Muscle layer of colon (tissue), 2 donors: ENCODE measurements at regions not wholly inside any gene's neighbourhood (a gene's known extent, or its start where the extent isn't known, plus 50 kb on each side); places are given as distances from the start of the nearest gene placed in this dataset.

Experiments
- H3K27ac ChIP-seq: one replicate; pipeline ENCODE4 v1.7.0; 2013; ENCODE audit warnings: low read depth, mild to moderate bottlenecking, low read length, moderate library complexity
- H3K27me3 ChIP-seq, 2 donors: one replicate each; pipeline ENCODE4 v1.7.0; 2013; ENCODE audit warnings: low read length in 2 of 2, mild to moderate bottlenecking in 2 of 2; ENCODE audit not compliant: insufficient read depth in 2 of 2, control insufficient read depth in 1 of 2
- H3K36me3 ChIP-seq: one replicate; pipeline ENCODE4 v1.7.0; 2013; ENCODE audit warnings: mild to moderate bottlenecking, low read length; ENCODE audit not compliant: insufficient read depth
- H3K4me1 ChIP-seq: one replicate; pipeline ENCODE4 v1.7.0; 2013; ENCODE audit warnings: mild to moderate bottlenecking, low read length; ENCODE audit not compliant: insufficient read depth
- H3K4me3 ChIP-seq, 2 donors: one replicate each; pipeline ENCODE4 v1.7.0; 2013; ENCODE audit warnings: low read length in 2 of 2, low read depth in 1 of 2, mild to moderate bottlenecking in 1 of 2, moderate library complexity in 1 of 2
- H3K9ac ChIP-seq: one replicate; pipeline ENCODE4 v1.7.0; 2013; ENCODE audit warnings: low read length
- H3K9me3 ChIP-seq: one replicate; pipeline ENCODE4 v1.7.0; 2013; ENCODE audit warnings: mild to moderate bottlenecking, low read length
- donor health status: abdominal sarcoma.
- donor health status: Adenocarcinoma of cecum.

- H3K27ac ChIP-seq = no peak overlapping the region
- H3K4me3 ChIP-seq = no peak overlapping the region
- H3K9ac ChIP-seq = no peak overlapping the region
- H3K27me3 ChIP-seq = no peaks in the 10 kb centered on the region
- H3K9me3 ChIP-seq = no peaks in the 10 kb centered on the region
- H3K4me1 ChIP-seq = no peaks in the 10 kb centered on the region
- H3K36me3 ChIP-seq = no peaks in the 10 kb centered on the region
Observed at GRCh38 chr13:34028496-34029442, 210.8 kb downstream of the RFC3 start.

GRCh38 chr13:34030782-34031181 is 212.8 kb downstream of the RFC3 start:
- Histone ChIP-seq H3K9me3 (no peaks in the 10 kb centered on the region), H3K27ac (no peak overlapping the region), H3K36me3 (no peaks in the 10 kb centered on the region), H3K4me1 (no peaks in the 10 kb centered on the region), H3K4me3 (no peak overlapping the region), H3K27me3 (no peaks in the 10 kb centered on the region), H3K9ac (no peak overlapping the region)

GRCh38 chr13:34031610-34032009 is 213.7 kb downstream of the RFC3 start:
- Histone ChIP-seq H3K36me3 (no peaks in the 10 kb centered on the region), H3K4me3 (no peak overlapping the region), H3K4me1 (no peaks in the 10 kb centered on the region), H3K9ac (no peak overlapping the region), H3K27me3 (no peaks in the 10 kb centered on the region), H3K9me3 (no peaks in the 10 kb centered on the region), H3K27ac (no peak overlapping the region)

- no peak overlapping the region for H3K9ac ChIP-seq
- H3K27me3 ChIP-seq = no peaks in the 10 kb centered on the region
- H3K27ac ChIP-seq = no peak overlapping the region
- H3K4me1 ChIP-seq = no peaks in the 10 kb centered on the region
- H3K36me3 ChIP-seq = no peaks in the 10 kb centered on the region
- H3K4me3 ChIP-seq = no peak overlapping the region
- H3K9me3 ChIP-seq = no peaks in the 10 kb centered on the region
Observed at GRCh38 chr13:34034411-34034810, 216.5 kb downstream of the RFC3 start.

GRCh38 chr13:34035178-34035577 is 217.2 kb downstream of the RFC3 start:
- Histone ChIP-seq H3K4me1 (no peaks in the 10 kb centered on the region), H3K36me3 (no peaks in the 10 kb centered on the region), H3K27ac (no peak overlapping the region)

GRCh38 chr13:34035676-34036325 is 217.9 kb downstream of the RFC3 start:
- no peaks in the 10 kb centered on the region for H3K9me3 ChIP-seq
- H3K27me3 ChIP-seq = no peaks in the 10 kb centered on the region
- no peak overlapping the region for H3K4me3 ChIP-seq
- no peaks in the 10 kb centered on the region for H3K4me1 ChIP-seq
- no peak overlapping the region for H3K9ac ChIP-seq
- H3K36me3 ChIP-seq = no peaks in the 10 kb centered on the region
- H3K27ac ChIP-seq = no peak overlapping the region

More at GRCh38 chr13:34035178-34035577, 217.2 kb downstream of the RFC3 start:
- Histone ChIP-seq H3K9me3 (no peaks in the 10 kb centered on the region), H3K4me3 (no peak overlapping the region), H3K9ac (no peak overlapping the region), H3K27me3 (no peaks in the 10 kb centered on the region)

GRCh38 chr13:34037636-34038540 is 219.9 kb downstream of the RFC3 start:
- no peaks in the 10 kb centered on the region for H3K27me3 ChIP-seq
- no peak overlapping the region for H3K9ac ChIP-seq
- no peaks in the 10 kb centered on the region for H3K9me3 ChIP-seq
- H3K27ac ChIP-seq = no peak overlapping the region
- H3K36me3 ChIP-seq = no peaks in the 10 kb centered on the region
- no peak overlapping the region for H3K4me3 ChIP-seq
- H3K4me1 ChIP-seq = no peaks in the 10 kb centered on the region

- Histone ChIP-seq H3K27me3 (no peaks in the 10 kb centered on the region), H3K4me3 (no peak overlapping the region), H3K9me3 (no peaks in the 10 kb centered on the region), H3K36me3 (no peaks in the 10 kb centered on the region), H3K9ac (no peak overlapping the region), H3K4me1 (no peaks in the 10 kb centered on the region), H3K27ac (no peak overlapping the region)
Observed at GRCh38 chr13:34038541-34039068, 220.7 kb downstream of the RFC3 start.

GRCh38 chr13:34039678-34040077 is 221.7 kb downstream of the RFC3 start:
- Histone ChIP-seq H3K9ac (no peak overlapping the region), H3K4me1 (no peaks in the 10 kb centered on the region), H3K27ac (no peak overlapping the region), H3K27me3 (no peaks in the 10 kb centered on the region), H3K9me3 (no peaks in the 10 kb centered on the region), H3K36me3 (no peaks in the 10 kb centered on the region), H3K4me3 (no peak overlapping the region)

GRCh38 chr13:34040863-34041262 is 222.9 kb downstream of the RFC3 start:
- Histone ChIP-seq H3K4me3 (no peak overlapping the region), H3K36me3 (no peaks in the 10 kb centered on the region), H3K4me1 (no peaks in the 10 kb centered on the region), H3K27me3 (no peaks in the 10 kb centered on the region), H3K27ac (no peak overlapping the region), H3K9ac (no peak overlapping the region), H3K9me3 (no peaks in the 10 kb centered on the region)

GRCh38 chr13:34044041-34044440 is 226.1 kb downstream of the RFC3 start:
- Histone ChIP-seq H3K4me3 (no peak overlapping the region), H3K9me3 (no peaks in the 10 kb centered on the region), H3K27ac (no peak overlapping the region), H3K27me3 (no peaks in the 10 kb centered on the region), H3K9ac (no peak overlapping the region), H3K36me3 (no peaks in the 10 kb centered on the region), H3K4me1 (no peaks in the 10 kb centered on the region)
